Thyroid gland (tissue), 4 donors: ENCODE measurements at regions not wholly inside any gene's neighbourhood (a gene's known extent, or its start where the extent isn't known, plus 50 kb on each side); places are given as distances from the start of the nearest gene placed in this dataset.

ENCODE experiments used
- DNase-seq, 2 donors: peaks; one replicate each; pipeline ENCODE4 v3.0.0-alpha.2; 2019
- H3K27ac ChIP-seq, 3 donors: fragments of 200-600 bp; sonication (generic); 1 replicate in 2 of 3; 2 replicates in 1 of 3; pipeline ENCODE4 v1.5.1; 2016 to 2019; ENCODE audit warnings: mild to moderate bottlenecking in 1 of 3, moderate library complexity in 1 of 3
- H3K27me3 ChIP-seq: fragments of 200-600 bp; sonication (generic); one replicate; pipeline ENCODE4 v1.5.1; 2019
- H3K36me3 ChIP-seq, 2 donors: fragments of 200-600 bp; sonication (generic); one replicate each; pipeline ENCODE4 v1.5.1; 2016 to 2019
- H3K4me1 ChIP-seq, 2 donors: fragments of 200-600 bp; sonication (generic); one replicate each; pipeline ENCODE4 v1.5.1; 2017 to 2019
- H3K4me3 ChIP-seq, 3 donors: fragments of 200-600 bp; sonication (generic); replicated peaks in 1 of 3; 1 replicate in 2 of 3; 2 replicates in 1 of 3; pipeline ENCODE4 v1.5.1; 2016; ENCODE audit warnings: mild to moderate bottlenecking in 1 of 3
- H3K9me3 ChIP-seq: fragments of 200-600 bp; sonication (generic); one replicate; pipeline ENCODE4 v1.5.1; 2017
- POLR2A ChIP-seq, 2 donors: fragments of 450-650 bp; IDR thresholded peaks; one replicate each; pipeline ENCODE4 v1.6.1; 2017; ENCODE audit warnings: antibody characterized with exemption in 2 of 2, mild to moderate bottlenecking in 2 of 2, moderate library complexity in 1 of 2
- WGBS, 2 donors: methylation state at CpG; one replicate each; pipeline ENCODE4 v1.1.5; 2017; 5-methylcytosine and 5-hydroxymethylcytosine counted together
- intact Hi-C: fragments of 100-400 bp; cut with DNase I; formaldehyde crosslinking; loops from one replicate; pipeline ENCODE4 v1.15.1; 2023
- TF ChIP-seq, protein P1 (sequence below), 6 experiments: fragments of 200-600 bp in 3 of 6; fragments of 450-650 bp in 3 of 6; sonication (generic) in 3 of 6; IDR thresholded peaks; one replicate each; pipeline ENCODE4 v1.5.1; 2016 to 2019; ENCODE audit warnings: antibody characterized with exemption in 6 of 6, mild to moderate bottlenecking in 2 of 6, inconsistent platforms in 1 of 6, moderate library complexity in 1 of 6

DNA sequence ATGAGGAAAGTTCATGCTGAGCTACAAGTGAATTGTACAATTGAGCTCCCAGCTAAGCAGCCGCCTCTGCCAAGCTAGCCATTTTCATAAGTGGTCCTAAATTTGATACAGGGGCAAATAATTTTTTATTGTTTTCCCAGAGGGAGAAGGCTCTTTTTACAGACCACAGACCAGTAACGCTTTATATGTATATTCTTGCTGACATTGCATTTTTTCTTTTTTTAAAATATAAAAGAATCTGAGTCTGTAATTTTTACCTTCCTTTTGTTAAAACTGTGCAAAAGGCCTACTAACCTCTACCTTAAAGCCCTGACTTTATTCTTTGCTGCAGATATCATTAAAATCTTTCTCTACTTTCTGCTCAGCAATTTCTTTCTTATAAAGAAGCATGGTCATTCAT lies 501.2 kb upstream of the INTU start:
- no peaks in the 10 kb centered on the region for H3K36me3 ChIP-seq
- H3K9me3 ChIP-seq: no peaks in the 10 kb centered on the region
- intact Hi-C loops: no loop called here
- no peaks in the 10 kb centered on the region for H3K27me3 ChIP-seq
- H3K4me3 ChIP-seq: no peak overlapping the region
- TF ChIP-seq POLR2A (IDR thresholded peaks at IDR 0.05): no peak
- TF ChIP-seq, protein P1, sequence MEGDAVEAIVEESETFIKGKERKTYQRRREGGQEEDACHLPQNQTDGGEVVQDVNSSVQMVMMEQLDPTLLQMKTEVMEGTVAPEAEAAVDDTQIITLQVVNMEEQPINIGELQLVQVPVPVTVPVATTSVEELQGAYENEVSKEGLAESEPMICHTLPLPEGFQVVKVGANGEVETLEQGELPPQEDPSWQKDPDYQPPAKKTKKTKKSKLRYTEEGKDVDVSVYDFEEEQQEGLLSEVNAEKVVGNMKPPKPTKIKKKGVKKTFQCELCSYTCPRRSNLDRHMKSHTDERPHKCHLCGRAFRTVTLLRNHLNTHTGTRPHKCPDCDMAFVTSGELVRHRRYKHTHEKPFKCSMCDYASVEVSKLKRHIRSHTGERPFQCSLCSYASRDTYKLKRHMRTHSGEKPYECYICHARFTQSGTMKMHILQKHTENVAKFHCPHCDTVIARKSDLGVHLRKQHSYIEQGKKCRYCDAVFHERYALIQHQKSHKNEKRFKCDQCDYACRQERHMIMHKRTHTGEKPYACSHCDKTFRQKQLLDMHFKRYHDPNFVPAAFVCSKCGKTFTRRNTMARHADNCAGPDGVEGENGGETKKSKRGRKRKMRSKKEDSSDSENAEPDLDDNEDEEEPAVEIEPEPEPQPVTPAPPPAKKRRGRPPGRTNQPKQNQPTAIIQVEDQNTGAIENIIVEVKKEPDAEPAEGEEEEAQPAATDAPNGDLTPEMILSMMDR (IDR thresholded peaks at IDR 0.05): no peak
- H3K4me1 ChIP-seq: no peaks in the 10 kb centered on the region
- no peak for DNase-seq
- no peak overlapping the region for H3K27ac ChIP-seq
- WGBS, 2 donors: 94 to 97% methylated on average over 2 of the region's 2 CpGs

DNA sequence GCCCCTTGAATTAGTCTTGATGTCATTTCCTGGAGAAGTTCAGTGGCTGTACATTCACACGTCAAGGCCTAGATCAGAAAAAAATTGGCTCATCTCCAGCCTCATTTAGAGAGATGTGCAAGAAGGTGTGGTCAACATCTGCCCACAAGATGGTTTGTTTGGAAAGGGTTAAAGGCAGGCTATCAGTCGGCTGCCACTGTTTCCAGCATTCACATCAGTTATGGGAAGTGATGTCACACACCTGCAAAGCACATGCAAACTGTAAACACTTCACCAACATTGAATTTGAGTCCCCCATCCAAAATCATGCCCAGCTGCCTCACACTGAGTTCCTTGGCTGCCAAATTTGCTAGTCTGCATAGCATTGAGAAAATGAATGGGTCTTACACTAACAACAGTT lies 498.3 kb upstream of the INTU start:
- Histone ChIP-seq H3K4me3 (no peak overlapping the region), H3K27me3 (no peaks in the 10 kb centered on the region), H3K27ac (no peak overlapping the region), H3K9me3 (no peaks in the 10 kb centered on the region), H3K36me3 (no peaks in the 10 kb centered on the region), H3K4me1 (no peaks in the 10 kb centered on the region)
- intact Hi-C loops: no loop called here
- no peak for TF ChIP-seq POLR2A (IDR thresholded peaks at IDR 0.05)
- TF ChIP-seq, protein P1 (IDR thresholded peaks at IDR 0.05): no peak
- no peak for DNase-seq
- 54 to 63% methylated on average over 2 of the region's 2 CpGs for WGBS, 2 donors

DNA sequence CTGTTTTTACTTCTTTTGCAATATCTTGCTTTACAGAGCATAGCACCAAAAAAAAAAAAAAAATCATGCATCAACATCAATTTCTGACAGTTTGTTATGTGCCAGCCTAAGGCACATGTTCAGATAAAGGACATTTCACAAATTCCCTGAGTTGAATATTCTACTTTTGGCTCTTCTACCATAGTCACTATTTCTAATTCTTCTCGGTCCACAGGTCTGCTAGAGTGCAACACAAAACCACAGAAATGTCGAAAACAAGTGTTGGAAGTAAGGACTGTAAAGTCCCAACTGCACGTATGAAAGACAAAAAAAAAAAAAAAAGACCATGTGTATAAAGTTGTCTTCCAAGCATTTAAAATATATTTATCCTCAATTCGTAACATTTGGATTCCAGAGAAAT lies 494.2 kb upstream of the INTU start:
- intact Hi-C loops: no loop called here
- 82 to 84% methylated on average over 4 of the region's 4 CpGs for WGBS, 2 donors
- TF ChIP-seq, protein P1 (IDR thresholded peaks at IDR 0.05): no peak
- TF ChIP-seq POLR2A (IDR thresholded peaks at IDR 0.05): no peak
- Histone ChIP-seq H3K27me3 (no peaks in the 10 kb centered on the region), H3K27ac (no peak overlapping the region), H3K36me3 (no peaks in the 10 kb centered on the region), H3K9me3 (no peaks in the 10 kb centered on the region), H3K4me1 (no peaks in the 10 kb centered on the region), H3K4me3 (no peak overlapping the region)
- DNase-seq: no peak

DNA sequence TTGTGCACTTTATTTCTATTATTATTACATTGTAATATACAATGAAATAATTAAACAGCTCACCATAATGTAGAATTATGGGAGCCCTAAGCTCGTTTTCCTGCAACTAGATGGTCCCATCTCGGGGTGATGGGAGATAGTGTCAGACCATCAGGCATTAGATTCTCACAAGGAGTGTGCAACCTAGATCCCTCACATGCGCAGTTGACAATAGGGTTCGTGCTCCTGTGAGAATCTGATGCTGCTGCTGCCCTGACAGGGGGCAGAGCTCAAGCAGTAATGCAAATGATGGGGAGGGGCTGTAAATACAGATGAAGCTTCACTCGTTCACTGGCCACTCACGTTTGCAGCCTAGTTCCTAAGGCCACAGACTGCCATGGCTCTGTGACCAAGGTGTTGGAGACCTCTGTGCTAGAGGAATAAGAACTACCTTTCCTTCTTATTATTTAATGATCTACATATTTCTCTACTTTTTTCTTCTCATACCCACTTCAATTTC lies 492.9 kb upstream of the INTU start:
- DNase-seq: no peak
- 90% methylated on average over 6 of the region's 6 CpGs for WGBS, 2 donors
- TF ChIP-seq, protein P1 (IDR thresholded peaks at IDR 0.05): no peak
- TF ChIP-seq POLR2A (IDR thresholded peaks at IDR 0.05): no peak
- intact Hi-C loops: no loop called here
- Histone ChIP-seq H3K36me3 (no peaks in the 10 kb centered on the region), H3K27me3 (no peaks in the 10 kb centered on the region), H3K27ac (no peak overlapping the region), H3K4me3 (no peak overlapping the region), H3K9me3 (no peaks in the 10 kb centered on the region), H3K4me1 (peaks cover 0 to 4% of the 10 kb centered on the region in 2 donors)

DNA sequence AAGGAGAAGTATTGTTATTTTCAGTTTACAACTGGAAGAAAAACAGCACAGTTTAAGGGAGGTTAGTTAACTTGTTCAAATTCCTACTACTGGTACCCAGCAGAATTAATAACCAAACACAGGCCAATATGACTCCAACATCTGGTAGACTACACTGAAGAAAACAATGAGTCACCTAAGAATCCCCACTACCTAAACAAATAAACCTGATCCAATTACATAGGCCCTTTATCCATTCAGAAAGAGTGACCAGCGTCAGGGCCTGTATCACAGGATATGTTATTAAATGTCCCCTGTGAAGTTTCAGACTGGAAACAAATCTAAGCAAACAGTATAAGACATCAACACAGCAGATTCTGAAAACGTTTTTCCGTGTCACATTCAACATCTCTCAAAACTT lies 492.5 kb upstream of the INTU start:
- Histone ChIP-seq H3K9me3 (no peaks in the 10 kb centered on the region), H3K36me3 (no peaks in the 10 kb centered on the region), H3K4me1 (peaks cover 0 to 4% of the 10 kb centered on the region in 2 donors), H3K27me3 (no peaks in the 10 kb centered on the region), H3K4me3 (no peak overlapping the region), H3K27ac (no peak overlapping the region)
- WGBS, 2 donors: 82 to 94% methylated on average over 3 of the region's 3 CpGs
- no peak for TF ChIP-seq POLR2A (IDR thresholded peaks at IDR 0.05)
- TF ChIP-seq, protein P1 (IDR thresholded peaks at IDR 0.05): no peak
- intact Hi-C loops: no loop called here
- DNase-seq: no peak
